Esophagus muscularis mucosa (tissue), 4 donors: ENCODE measurements at regions not wholly inside any gene's neighbourhood (a gene's known extent, or its start where the extent isn't known, plus 50 kb on each side); places are given as distances from the start of the nearest gene placed in this dataset.

Experiments
- DNase-seq: peaks from one replicate; pipeline ENCODE4 v3.0.0-alpha.2; 2017; ENCODE audit errors: extremely low spot score
- H3K27ac ChIP-seq, 4 donors: fragments of 200-600 bp; sonication (generic); replicated peaks in 1 of 4; 1 replicate in 3 of 4; 2 replicates in 1 of 4; pipeline ENCODE4 v1.5.1; 2016 to 2019; ENCODE audit warnings: mild to moderate bottlenecking in 1 of 4
- H3K27me3 ChIP-seq, 4 donors: fragments of 200-600 bp; sonication (generic); one replicate each; pipeline versions ENCODE4 v1.5.1 to v1.6.0; 2016 to 2019
- H3K36me3 ChIP-seq, 4 donors: fragments of 200-600 bp; sonication (generic); one replicate each; pipeline ENCODE4 v1.5.1; 2016 to 2019
- H3K4me1 ChIP-seq, 4 donors: fragments of 200-600 bp; sonication (generic); one replicate each; pipeline ENCODE4 v1.5.1; 2016 to 2019
- H3K4me3 ChIP-seq, 4 donors: fragments of 200-600 bp; sonication (generic); 1 replicate in 2 of 4; 2 replicates in 2 of 4; pipeline ENCODE4 v1.5.1; 2016 to 2019; ENCODE audit warnings: mild to moderate bottlenecking in 4 of 4, moderate library complexity in 1 of 4
- H3K9me3 ChIP-seq, 4 donors: fragments of 200-600 bp; sonication (generic); 1 replicate in 3 of 4; 2 replicates in 1 of 4; pipeline ENCODE4 v1.5.1; 2016 to 2019
- CTCF ChIP-seq, 3 experiments: fragments of 200-600 bp in 2 of 3; fragments of 450-650 bp in 1 of 3; sonication (generic) in 2 of 3; IDR thresholded peaks; one replicate each; pipeline ENCODE4 v1.5.1; 2017 to 2019; ENCODE audit warnings: antibody characterized with exemption in 3 of 3, mild to moderate bottlenecking in 2 of 3, moderate library complexity in 1 of 3
- EP300 ChIP-seq: sonication (generic); formaldehyde crosslinking; IDR thresholded peaks from one replicate; pipeline ENCODE4 v1.6.1; 2017; ENCODE audit warnings: antibody characterized with exemption
- POLR2A ChIP-seq: fragments of 450-650 bp; IDR thresholded peaks from one replicate; pipeline ENCODE4 v1.6.1; 2017; ENCODE audit warnings: antibody characterized with exemption, moderate library complexity, mild to moderate bottlenecking, low read depth
- POLR2AphosphoS5 ChIP-seq, 2 donors: sonication (generic); formaldehyde crosslinking; IDR thresholded peaks; one replicate each; pipeline ENCODE4 v1.6.1; 2017; ENCODE audit warnings: antibody characterized with exemption in 2 of 2
- WGBS: methylation state at CpG from one replicate; pipeline ENCODE4 v1.1.5; 2018; 5-methylcytosine and 5-hydroxymethylcytosine counted together
- intact Hi-C: fragments of 100-400 bp; cut with DNase I; formaldehyde crosslinking; loops from one replicate; pipeline ENCODE4 v1.15.1; 2023

GRCh38 chr6:9924971-9925370, 489.9 kb downstream of the TFAP2A start:
- H3K9me3 ChIP-seq = peaks cover 0 to 10% (median 7%) of the 10 kb centered on the region in 4 donors
- intact Hi-C loops = no loop called here
- no peaks in the 10 kb centered on the region for H3K27me3 ChIP-seq
- 79% methylated on average over 7 of the region's 7 CpGs for WGBS
- DNase-seq = no peak
- no peak overlapping the region for H3K4me3 ChIP-seq
- TF ChIP-seq CTCF (IDR thresholded peaks at IDR 0.05) (no peak), POLR2A (no peak), POLR2AphosphoS5 (IDR thresholded peaks at IDR 0.05) (no peak), EP300 (no peak)
- H3K4me1 ChIP-seq = no peaks in the 10 kb centered on the region
- no peaks in the 10 kb centered on the region for H3K36me3 ChIP-seq
- no peak overlapping the region for H3K27ac ChIP-seq

GRCh38 chr6:9921366-9921765, 493.5 kb downstream of the TFAP2A start:
- no peak for TF ChIP-seq POLR2A
- no peak for TF ChIP-seq POLR2AphosphoS5 (IDR thresholded peaks at IDR 0.05)
- no peak for TF ChIP-seq EP300
- no peak for TF ChIP-seq CTCF (IDR thresholded peaks at IDR 0.05)
- H3K27me3 ChIP-seq = no peaks in the 10 kb centered on the region
- no peak overlapping the region for H3K4me3 ChIP-seq
- intact Hi-C loops = no loop called here
- no peaks in the 10 kb centered on the region for H3K9me3 ChIP-seq
- 53% methylated on average over 3 of the region's 3 CpGs for WGBS
- H3K4me1 ChIP-seq = no peaks in the 10 kb centered on the region
- H3K27ac ChIP-seq = no peak overlapping the region
- H3K36me3 ChIP-seq = no peaks in the 10 kb centered on the region
- DNase-seq = no peak

GRCh38 chr6:9914951-9915350, 499.9 kb downstream of the TFAP2A start:
- Histone ChIP-seq H3K36me3 (no peaks in the 10 kb centered on the region), H3K9me3 (no peaks in the 10 kb centered on the region), H3K27ac (no peak overlapping the region), H3K27me3 (no peaks in the 10 kb centered on the region), H3K4me3 (no peak overlapping the region), H3K4me1 (no peaks in the 10 kb centered on the region)
- TF ChIP-seq POLR2A (no peak), CTCF (IDR thresholded peaks at IDR 0.05) (no peak), EP300 (no peak), POLR2AphosphoS5 (IDR thresholded peaks at IDR 0.05) (no peak)
- intact Hi-C loops = no loop called here
- DNase-seq = no peak
- WGBS = 95% methylated on average over 5 of the region's 5 CpGs

DNA sequence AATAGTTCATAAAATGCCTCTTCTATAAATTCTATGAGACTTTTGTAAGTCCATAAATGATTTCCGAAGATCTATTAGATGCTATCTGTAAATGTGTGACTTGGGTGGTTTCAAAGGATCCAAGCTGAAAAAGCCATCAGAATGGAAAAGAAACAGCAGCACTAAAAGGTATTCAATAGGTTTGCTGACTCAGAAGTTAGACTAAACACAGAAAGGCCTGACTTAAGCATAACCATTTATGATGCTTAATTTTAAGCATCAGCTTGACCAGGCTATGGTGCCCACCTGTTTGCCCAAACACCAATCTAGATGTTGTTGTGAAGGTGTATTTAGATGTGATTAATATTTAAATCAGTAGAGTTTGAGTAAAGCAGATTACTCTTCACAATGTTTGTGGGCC, 513.5 kb downstream of the TFAP2A start:
- Histone ChIP-seq H3K36me3 (no peaks in the 10 kb centered on the region), H3K4me3 (no peak overlapping the region), H3K9me3 (no peaks in the 10 kb centered on the region), H3K27me3 (no peaks in the 10 kb centered on the region), H3K27ac (no peak overlapping the region), H3K4me1 (no peaks in the 10 kb centered on the region)
- WGBS = 96% methylated on average over 1 of the region's 1 CpG
- TF ChIP-seq POLR2AphosphoS5 (IDR thresholded peaks at IDR 0.05) (no peak), EP300 (no peak), POLR2A (no peak), CTCF (IDR thresholded peaks at IDR 0.05) (no peak)
- intact Hi-C loops = no loop called here
- DNase-seq = no peak

GRCh38 chr6:9896806-9897205, 518.1 kb downstream of the TFAP2A start:
- H3K9me3 ChIP-seq = no peaks in the 10 kb centered on the region
- H3K4me3 ChIP-seq = no peak overlapping the region
- H3K27me3 ChIP-seq = no peaks in the 10 kb centered on the region
- no peaks in the 10 kb centered on the region for H3K4me1 ChIP-seq
- H3K27ac ChIP-seq = no peak overlapping the region
- DNase-seq = no peak
- no peaks in the 10 kb centered on the region for H3K36me3 ChIP-seq
- 76% methylated on average over 3 of the region's 3 CpGs for WGBS
- TF ChIP-seq CTCF (IDR thresholded peaks at IDR 0.05) (no peak), POLR2AphosphoS5 (IDR thresholded peaks at IDR 0.05) (no peak), POLR2A (no peak), EP300 (no peak)
- intact Hi-C loops = no loop called here
